Ovary (tissue), 7 donors: ENCODE measurements at regions not wholly inside any gene's neighbourhood (a gene's known extent, or its start where the extent isn't known, plus 50 kb on each side); places are given as distances from the start of the nearest gene placed in this dataset.

Experiments
- DNase-seq, 5 donors: peaks; one replicate each; pipeline ENCODE4 v3.0.0-alpha.2; 2019 to 2020
- H3K27ac ChIP-seq, 2 donors: fragments of 200-600 bp; one replicate each; pipeline versions ENCODE4 v1.5.1 to v1.8.0; 2019 to 2022
- H3K27me3 ChIP-seq: fragments of 200-600 bp; one replicate; pipeline ENCODE4 v1.8.0; 2022
- H3K36me3 ChIP-seq: fragments of 200-600 bp; sonication (generic); one replicate; pipeline ENCODE4 v1.5.1; 2019
- H3K4me1 ChIP-seq: one replicate; pipeline ENCODE4 v1.8.1; 2013; ENCODE audit warnings: mild to moderate bottlenecking, moderate library complexity; ENCODE audit not compliant: insufficient read depth
- H3K4me3 ChIP-seq: fragments of 200-600 bp; sonication (generic); one replicate; pipeline ENCODE4 v1.5.1; 2017
- H3K9me3 ChIP-seq, 2 donors: fragments of 200-600 bp in 1 of 2; sonication (generic) in 1 of 2; one replicate each; pipeline versions ENCODE4 v1.5.1 to v1.8.1; 2013 to 2019; ENCODE audit warnings: mild to moderate bottlenecking in 1 of 2, moderate library complexity in 1 of 2
- EP300 ChIP-seq: sonication (generic); formaldehyde crosslinking; IDR thresholded peaks from one replicate; pipeline ENCODE4 v1.6.1; 2017; ENCODE audit warnings: antibody characterized with exemption
- POLR2A ChIP-seq: fragments of 450-650 bp; IDR thresholded peaks from one replicate; pipeline ENCODE4 v1.6.1; 2017; ENCODE audit warnings: antibody characterized with exemption, mild to moderate bottlenecking, moderate library complexity
- WGBS, 3 donors: extraction: QIAGEN DNeasy Blood & Tissue Kit in 1 of 3; methylation state at CpG; one replicate each; pipeline versions ENCODE4 v1.1.5 to v1.1.7; 2013 to 2017; 5-methylcytosine and 5-hydroxymethylcytosine counted together
- intact Hi-C, 4 donors: fragments of 100-400 bp; cut with DNase I; formaldehyde crosslinking; loops; one replicate each; pipeline versions ENCODE4 v1.11.0 to v1.15.1; 2022 to 2023
- TF ChIP-seq, protein P1 (sequence below), 3 donors: fragments of 450-650 bp in 2 of 3; fragments of 200-600 bp in 1 of 3; IDR thresholded peaks; one replicate each; pipeline versions ENCODE4 v1.5.1 to v1.8.0; 2016 to 2022; ENCODE audit warnings: antibody characterized with exemption in 3 of 3, mild to moderate bottlenecking in 1 of 3
- donor health status: DM: no; HTN: no; CAD: no; lungs with moderate emphysema.
- donor health status: DM: no; HTN: no; CAD: no.
- donor health status: Bipolar disorder and iron deficiency.
- donor health status: DM: no; HTN: no; CAD: no.
- donor health status: DM: yes; HTN: yes; CAD: no.

DNA sequence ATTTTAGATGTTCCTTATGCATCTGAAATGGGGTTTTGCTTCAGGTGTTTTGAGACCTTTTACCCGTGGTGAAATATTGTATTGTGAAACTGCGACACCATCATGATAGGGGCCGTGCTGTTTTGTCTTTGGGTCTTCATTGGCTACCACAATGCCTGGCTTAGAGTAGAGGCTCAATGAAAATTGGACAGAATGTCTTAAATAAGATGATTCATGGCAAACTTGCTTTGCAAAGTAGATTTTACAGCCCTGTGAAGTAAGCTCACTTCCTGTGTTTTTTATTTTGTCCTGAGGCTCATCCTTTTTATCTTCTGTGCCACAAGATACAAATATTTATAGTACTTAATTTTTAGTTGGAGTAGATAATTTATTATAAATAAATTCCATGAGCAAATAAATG, 111.3 kb upstream of the FRMD6 start:
- 64 to 76% (median 74%) methylated on average over 3 of the region's 3 CpGs for WGBS, 3 donors
- H3K27ac ChIP-seq, result no peak overlapping the region
- intact Hi-C loops, result no loop called here

GRCh38 chr14:51544471-51544870, 107.2 kb upstream of the FRMD6 start:
- DNase-seq, result no peak
- 13 to 37% (median 18%) methylated on average over 4 of the region's 4 CpGs for WGBS, 3 donors
- H3K36me3 ChIP-seq, result no peaks in the 10 kb centered on the region
- H3K4me3 ChIP-seq, result no peak overlapping the region
- H3K9me3 ChIP-seq, result no peaks in the 10 kb centered on the region
- no peak overlapping the region for H3K27ac ChIP-seq
- no peaks in the 10 kb centered on the region for H3K27me3 ChIP-seq
- no peak for TF ChIP-seq POLR2A
- TF ChIP-seq, protein P1, sequence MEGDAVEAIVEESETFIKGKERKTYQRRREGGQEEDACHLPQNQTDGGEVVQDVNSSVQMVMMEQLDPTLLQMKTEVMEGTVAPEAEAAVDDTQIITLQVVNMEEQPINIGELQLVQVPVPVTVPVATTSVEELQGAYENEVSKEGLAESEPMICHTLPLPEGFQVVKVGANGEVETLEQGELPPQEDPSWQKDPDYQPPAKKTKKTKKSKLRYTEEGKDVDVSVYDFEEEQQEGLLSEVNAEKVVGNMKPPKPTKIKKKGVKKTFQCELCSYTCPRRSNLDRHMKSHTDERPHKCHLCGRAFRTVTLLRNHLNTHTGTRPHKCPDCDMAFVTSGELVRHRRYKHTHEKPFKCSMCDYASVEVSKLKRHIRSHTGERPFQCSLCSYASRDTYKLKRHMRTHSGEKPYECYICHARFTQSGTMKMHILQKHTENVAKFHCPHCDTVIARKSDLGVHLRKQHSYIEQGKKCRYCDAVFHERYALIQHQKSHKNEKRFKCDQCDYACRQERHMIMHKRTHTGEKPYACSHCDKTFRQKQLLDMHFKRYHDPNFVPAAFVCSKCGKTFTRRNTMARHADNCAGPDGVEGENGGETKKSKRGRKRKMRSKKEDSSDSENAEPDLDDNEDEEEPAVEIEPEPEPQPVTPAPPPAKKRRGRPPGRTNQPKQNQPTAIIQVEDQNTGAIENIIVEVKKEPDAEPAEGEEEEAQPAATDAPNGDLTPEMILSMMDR (IDR thresholded peaks at IDR 0.05), result no peak
- no peak for TF ChIP-seq EP300
- intact Hi-C loops, result no loop called here
- peaks cover 1% of the 10 kb centered on the region for H3K4me1 ChIP-seq

More for the DNA sequence above, 111.3 kb upstream of the FRMD6 start:
- no peaks in the 10 kb centered on the region for H3K36me3 ChIP-seq
- DNase-seq, result no peak
- no peaks in the 10 kb centered on the region for H3K4me1 ChIP-seq
- H3K27me3 ChIP-seq, result no peaks in the 10 kb centered on the region
- TF ChIP-seq, protein P1 (IDR thresholded peaks at IDR 0.05), result no peak
- no peaks in the 10 kb centered on the region for H3K9me3 ChIP-seq
- no peak overlapping the region for H3K4me3 ChIP-seq

- Histone ChIP-seq H3K27me3 (no peaks in the 10 kb centered on the region), H3K4me1 (peaks cover 1% of the 10 kb centered on the region), H3K27ac (no peak overlapping the region), H3K36me3 (no peaks in the 10 kb centered on the region), H3K9me3 (no peaks in the 10 kb centered on the region), H3K4me3 (no peak overlapping the region)
- TF ChIP-seq POLR2A (no peak), EP300 (no peak)
- TF ChIP-seq, protein P1 (IDR thresholded peaks at IDR 0.05), result no peak
- 15 to 32% (median 27%) methylated on average over 3 of the region's 3 CpGs for WGBS, 3 donors
- intact Hi-C loops, result no loop called here
- DNase-seq, result no peak
Observed at GRCh38 chr14:51544901-51545300, 106.8 kb upstream of the FRMD6 start.

GRCh38 chr14:51545396-51545795, 106.3 kb upstream of the FRMD6 start:
- H3K27me3 ChIP-seq, result no peaks in the 10 kb centered on the region
- WGBS, 3 donors, result 74 to 84% (median 78%) methylated on average over 3 of the region's 3 CpGs
- H3K4me1 ChIP-seq, result peaks cover 1% of the 10 kb centered on the region
- TF ChIP-seq, protein P1 (IDR thresholded peaks at IDR 0.05), result no peak
- TF ChIP-seq POLR2A (no peak), EP300 (no peak)
- H3K36me3 ChIP-seq, result no peaks in the 10 kb centered on the region
- H3K4me3 ChIP-seq, result no peak overlapping the region
- H3K9me3 ChIP-seq, result no peaks in the 10 kb centered on the region
- intact Hi-C loops, result no loop called here
- DNase-seq, result no peak
- no peak overlapping the region for H3K27ac ChIP-seq

DNA sequence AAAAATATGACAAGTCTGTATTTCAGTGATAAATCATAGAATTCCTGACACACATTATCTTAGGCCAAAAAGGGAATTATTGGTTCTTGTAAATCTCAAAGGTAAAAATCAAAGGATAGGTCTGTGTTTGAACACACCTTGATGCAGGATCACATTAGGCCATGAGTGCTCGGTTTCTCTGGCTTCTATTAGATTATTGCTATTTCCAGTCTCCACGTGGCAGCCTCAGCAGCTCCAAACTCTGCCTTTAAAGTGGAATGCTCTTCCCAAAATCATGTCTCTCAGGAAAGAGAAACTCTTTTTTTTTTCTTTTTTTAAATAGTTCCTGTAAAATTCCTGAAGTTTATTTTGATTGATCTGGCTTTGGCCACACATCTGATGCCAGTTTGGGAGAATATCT, 105.6 kb upstream of the FRMD6 start:
- H3K27me3 ChIP-seq, result no peaks in the 10 kb centered on the region
- H3K9me3 ChIP-seq, result no peaks in the 10 kb centered on the region
- no peak for TF ChIP-seq EP300
- TF ChIP-seq POLR2A, result no peak
- TF ChIP-seq, protein P1 (IDR thresholded peaks at IDR 0.05), result no peak
- H3K4me3 ChIP-seq, result no peak overlapping the region
- H3K36me3 ChIP-seq, result no peaks in the 10 kb centered on the region
- 12 to 33% (median 26%) methylated on average over 2 of the region's 2 CpGs for whole genome bisulfite sequencing, 3 donors
- peaks cover 1% of the 10 kb centered on the region for H3K4me1 ChIP-seq
- intact Hi-C loops, result no loop called here
- H3K27ac ChIP-seq, result no peak overlapping the region
- DNase-seq, result no peak
